HG03520 (cell line): ENCODE measurements at regions not wholly inside any gene's neighbourhood (a gene's known extent, or its start where the extent isn't known, plus 50 kb on each side); places are given as distances from the start of the nearest gene placed in this dataset.

Experiments
- ATAC-seq: cut with Tn5 transposase; IDR thresholded peaks from one replicate; pipeline ENCODE4 v1.9.1; 2021; ENCODE audit warnings: mild to moderate bottlenecking, moderate library complexity; ENCODE audit not compliant: unreplicated experiment

GRCh38 chr15:68518785-68519430 is 59.9 kb upstream of the CORO2B start:
- ATAC-seq: no peak

GRCh38 chr15:68524753-68525584 is 53.8 kb upstream of the CORO2B start:
- ATAC-seq: no peak

GRCh38 chr15:68525815-68526214 is 53.0 kb upstream of the CORO2B start:
- ATAC-seq: no peak

- peak; percentile 61 for ATAC-seq
Observed at GRCh38 chr15:68526269-68526668, 52.5 kb upstream of the CORO2B start.

- no peak for ATAC-seq
Observed at GRCh38 chr15:68526784-68527183, 52.0 kb upstream of the CORO2B start.

GRCh38 chr15:68528626-68529290 is 50.0 kb upstream of the CORO2B start:
- no peak for ATAC-seq
